Fibroblast of lung (primary cell): ENCODE measurements at regions not wholly inside any gene's neighbourhood (a gene's known extent, or its start where the extent isn't known, plus 50 kb on each side); places are given as distances from the start of the nearest gene placed in this dataset.

Source experiments
- CTCF ChIP-seq, 2 donors: IDR thresholded peaks in 1 of 2; conservative IDR thresholded peaks in 1 of 2; 1 replicate in 1 of 2; 2 replicates in 1 of 2; pipeline ENCODE4 v1.5.1; 2011 to 2012; ENCODE audit warnings: low read length in 2 of 2, control low read depth in 1 of 2, inconsistent platforms in 1 of 2, low read depth in 1 of 2, mild to moderate bottlenecking in 1 of 2
- EZH2 ChIP-seq: IDR thresholded peaks from 2 replicates; pipeline ENCODE4 v1.5.1; 2012; ENCODE audit warnings: low read length, control low read depth, mild to moderate bottlenecking; ENCODE audit errors: missing control alignments

GRCh38 chr6:210104-210456 lies 82.2 kb upstream of the DUSP22 start:
- no peak for TF ChIP-seq CTCF (conservative IDR thresholded peaks at IDR 0.05 in 1 of 2, IDR thresholded peaks at IDR 0.05 in 1 of 2; ENCODE audit: low read depth in 1 of 2, low read length in 2 of 2)
- TF ChIP-seq EZH2 = no peak
